ENCODE measurements at regions not wholly inside any gene's neighbourhood (a gene's known extent, or its start where the extent isn't known, plus 50 kb on each side); places are given as distances from the start of the nearest gene placed in this dataset.
"Not testable (repeated sequence)": the region's sequence is repeated elsewhere in the genome, so short reads cannot be mapped to it uniquely, and the experiment has no call there.

DNA sequence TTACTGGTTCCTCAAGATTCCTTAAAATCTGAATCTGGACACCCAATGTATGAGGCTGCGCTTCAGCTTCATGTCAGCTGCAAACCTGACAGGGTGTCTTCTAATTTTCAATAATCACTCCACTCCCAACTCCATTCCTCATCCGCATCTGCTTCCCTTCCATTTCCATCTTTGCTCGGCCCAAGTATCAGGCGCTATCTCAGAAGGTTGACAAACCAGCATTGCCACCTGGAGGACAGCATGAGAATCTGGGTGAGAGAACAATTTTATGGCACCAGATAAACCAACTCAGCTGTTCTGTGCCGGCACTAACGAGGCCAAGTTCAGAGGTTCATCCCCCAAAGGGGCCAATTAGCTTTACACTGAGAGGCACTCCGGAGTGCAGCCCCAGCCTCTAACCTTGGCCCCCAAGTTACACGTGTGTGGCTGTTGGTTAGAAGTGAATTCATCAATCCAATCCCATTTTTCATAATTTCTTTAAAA is 79.1 kb upstream of the LMO2 start:
- peak; percentile 57 for DNase-seq

GRCh38 chr11:33967451-33967850 is 75.6 kb upstream of the LMO2 start:
- no peak for DNase-seq

- no peak for DNase-seq
These were observed 73.2 kb upstream of the LMO2 start for GRCh38 chr11:33965032-33965431.

DNA sequence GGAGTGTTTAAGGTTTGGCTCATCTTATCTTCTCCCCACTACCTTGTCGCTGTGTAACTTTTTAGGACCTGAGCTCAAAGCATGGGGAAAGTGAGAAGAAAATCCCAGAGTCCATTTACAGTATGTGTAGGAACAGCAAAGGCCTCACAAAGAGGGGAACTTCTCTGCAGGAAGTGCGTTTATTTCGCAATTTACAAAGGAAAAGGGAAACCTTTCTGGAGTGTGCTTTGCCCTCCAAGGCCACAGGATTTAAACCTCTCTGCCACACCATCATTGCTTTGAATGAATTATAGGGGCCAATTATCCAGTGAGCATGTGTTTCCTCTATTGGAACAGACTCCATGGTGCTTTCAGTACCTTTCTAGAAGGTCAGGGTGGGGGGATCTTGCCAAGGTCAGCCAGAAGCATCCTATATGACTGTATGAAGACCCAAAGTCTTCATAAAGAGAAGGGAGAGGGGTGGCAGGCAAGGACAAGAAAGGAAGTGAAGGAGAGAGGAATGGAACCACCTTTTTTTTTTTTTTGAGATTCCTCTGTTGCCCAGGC is 68.1 kb upstream of the LMO2 start:
- no peak for DNase-seq

DNA sequence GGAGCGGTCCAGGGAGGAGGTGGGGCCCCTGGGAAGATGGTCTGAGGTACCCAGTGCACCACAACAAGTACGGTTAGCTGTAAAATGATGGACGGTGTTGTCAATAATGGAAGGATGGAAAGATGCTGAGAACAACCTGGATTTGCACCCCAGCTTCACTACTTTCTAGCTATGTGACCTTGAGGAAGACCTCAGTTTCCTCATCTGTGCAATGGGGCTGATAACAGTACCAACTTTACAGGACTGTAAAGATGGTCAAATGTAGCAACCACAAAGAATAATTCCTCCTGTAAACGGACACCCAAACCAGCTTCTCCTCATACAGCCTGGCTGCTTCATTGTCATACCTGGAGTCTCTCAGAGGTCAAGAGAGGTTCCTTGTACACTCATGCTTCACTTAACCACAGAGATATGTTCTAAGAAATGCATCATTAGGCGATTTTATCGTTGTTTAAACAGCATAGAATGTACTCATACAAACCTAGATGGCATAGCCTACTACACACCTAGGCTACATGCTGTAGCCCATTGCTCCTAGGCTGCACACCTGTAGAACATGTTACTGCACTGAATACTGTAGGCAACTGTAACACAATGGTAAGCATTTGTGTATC is 65.5 kb upstream of the LMO2 start:
- DNase-seq: no peak

GRCh38 chr11:33956611-33957010 is 64.7 kb upstream of the LMO2 start:
- DNase-seq: no peak

- DNase-seq: no peak
These were observed 61.4 kb upstream of the LMO2 start for GRCh38 chr11:33953289-33953688.

DNA sequence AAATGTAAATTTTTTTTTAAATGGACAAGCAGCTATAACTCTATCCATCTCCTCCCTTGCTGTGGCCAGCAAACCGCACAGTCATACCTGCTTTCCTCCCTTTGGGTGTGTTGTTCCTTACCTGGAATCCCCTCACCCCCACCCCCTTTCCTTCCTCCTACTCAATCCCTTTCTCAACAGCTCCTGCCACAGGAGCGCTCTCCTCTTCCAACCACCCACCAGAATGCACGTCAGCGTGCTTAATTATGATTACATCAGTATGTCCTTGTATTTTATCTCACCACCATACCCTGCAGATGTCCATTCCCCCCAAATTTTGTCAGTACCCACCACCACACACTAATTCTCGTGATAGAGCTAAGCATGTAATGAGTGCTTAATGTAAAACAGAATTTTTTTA is 60.9 kb upstream of the LMO2 start:
- DNase-seq: no peak

- DNase-seq: no peak
These were observed 57.5 kb upstream of the LMO2 start for GRCh38 chr11:33949252-33949913.

GRCh38 chr11:33948494-33948893 is 56.6 kb upstream of the LMO2 start:
- DNase-seq: no peak

DNA sequence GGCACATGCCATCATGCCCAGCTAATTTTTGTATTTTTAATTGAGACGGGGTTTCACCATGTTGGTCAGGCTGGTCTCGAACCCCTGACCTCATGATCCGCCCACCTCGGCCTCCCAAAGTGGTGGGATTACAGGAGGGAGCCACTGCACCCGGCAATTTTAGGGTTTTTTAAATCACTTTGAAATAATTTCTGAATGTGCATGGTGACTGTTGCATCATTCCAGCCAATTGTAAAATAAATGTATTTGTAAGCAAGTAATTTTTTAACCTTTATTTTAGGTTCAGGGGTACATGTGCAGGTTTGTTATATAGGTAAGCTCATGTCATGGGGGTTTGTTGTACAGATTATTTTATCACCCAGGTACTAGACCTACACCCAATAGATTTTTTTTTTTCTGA is 56.0 kb upstream of the LMO2 start:
- DNase-seq: not testable (repeated sequence)

- DNase-seq: no peak
These were observed 55.1 kb upstream of the LMO2 start for GRCh38 chr11:33946930-33947329.

- no peak for DNase-seq
These were observed 53.8 kb upstream of the LMO2 start for GRCh38 chr11:33945481-33946268.

DNA sequence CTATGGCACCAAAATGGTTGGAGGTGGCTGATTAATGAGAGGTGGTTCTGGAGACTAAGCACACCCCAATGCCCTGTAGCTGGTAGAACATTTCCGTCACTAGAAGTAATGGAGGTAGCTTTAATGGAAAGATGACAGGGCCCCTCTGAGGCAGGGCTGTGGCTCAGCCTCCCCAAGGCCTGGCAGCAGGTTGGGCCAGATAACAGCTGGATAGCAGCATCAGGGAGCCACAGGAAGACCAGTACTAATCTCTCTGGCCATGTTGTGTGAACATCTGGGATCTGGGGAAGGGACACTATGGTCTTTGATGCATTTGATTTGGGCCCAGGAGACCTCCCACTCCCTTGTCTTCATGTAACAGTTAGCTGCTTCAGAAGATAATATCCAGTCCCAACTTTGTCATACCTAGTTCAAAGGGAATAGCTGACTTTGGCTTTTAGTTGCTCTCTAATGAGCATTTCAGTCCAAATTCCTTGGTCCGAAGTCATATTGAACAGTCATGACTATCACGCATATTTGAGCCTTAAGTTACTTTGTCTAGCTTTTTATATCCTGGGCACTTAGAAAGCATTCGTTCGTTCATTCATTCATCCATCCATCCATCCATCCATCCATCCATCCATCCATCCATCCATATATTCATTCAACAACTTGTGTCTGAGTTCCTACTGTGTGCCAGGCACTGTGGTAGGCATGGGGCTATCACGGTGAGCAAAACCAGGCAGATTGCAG is 53.0 kb upstream of the LMO2 start:
- DNase-seq: no peak

DNA sequence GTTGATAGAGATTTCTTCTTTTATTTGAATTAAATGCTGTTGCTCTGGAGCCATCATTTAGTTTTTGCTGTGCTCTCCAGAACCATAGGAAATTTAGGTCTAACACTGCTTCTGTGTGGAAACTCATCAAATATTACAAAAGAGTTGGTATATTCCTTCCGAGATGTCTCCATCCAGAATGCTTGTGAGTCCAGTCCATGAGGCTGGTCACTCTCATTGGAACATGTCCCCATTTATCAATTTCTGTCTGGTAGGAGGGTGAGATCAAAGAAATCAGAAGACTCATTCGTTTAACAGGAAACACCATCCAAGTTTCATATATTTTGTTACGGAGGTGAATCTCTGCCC is 52.4 kb upstream of the LMO2 start:
- no peak for DNase-seq

DNA sequence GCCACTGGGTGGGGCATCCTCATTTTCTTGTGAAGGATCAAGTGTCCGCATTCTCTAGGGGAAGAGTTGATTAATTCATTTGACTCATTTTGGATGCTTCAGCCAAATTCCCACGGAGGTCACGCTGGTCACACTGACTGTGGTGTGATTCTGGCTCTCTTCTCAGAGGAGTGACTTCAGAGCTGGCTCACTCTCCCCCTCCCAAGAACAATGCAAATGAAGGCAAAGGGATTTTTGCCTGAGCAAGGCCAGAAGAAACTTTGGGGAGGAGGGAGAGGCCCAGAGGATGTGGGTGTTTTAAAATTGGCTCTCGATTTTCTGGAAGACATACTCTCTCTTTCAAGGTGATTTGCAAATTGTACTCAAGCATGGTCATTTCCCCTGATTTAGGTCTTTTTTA is 51.1 kb upstream of the LMO2 start:
- DNase-seq: no peak

GRCh38 chr11:33941637-33942160 is 49.8 kb upstream of the LMO2 start:
- no peak for DNase-seq
